OCI-LY1 (cell line): ENCODE measurements at regions not wholly inside any gene's neighbourhood (a gene's known extent, or its start where the extent isn't known, plus 50 kb on each side); places are given as distances from the start of the nearest gene placed in this dataset.
"Not testable (repeated sequence)": the region's sequence is repeated elsewhere in the genome, so short reads cannot be mapped to it uniquely, and the experiment has no call there.

Source experiments
- EZH2 ChIP-seq: fragments of 200-600 bp; sonication (generic), shearing (Covaris generic); IDR thresholded peaks from 2 replicates; pipeline ENCODE4 v1.8.0; 2017; ENCODE audit warnings: borderline replicate concordance, mixed run types, mild to moderate bottlenecking, antibody characterized with exemption, low read length, moderate library complexity, mixed read lengths
- TF ChIP-seq, protein P1 (sequence below): fragments of 200-600 bp; sonication (generic), shearing (Covaris generic); IDR thresholded peaks from 2 replicates; pipeline ENCODE4 v1.5.1; 2017; ENCODE audit warnings: mild to moderate bottlenecking, antibody characterized with exemption, low read length, moderate library complexity, mixed read lengths

GRCh38 chr2:144970410-144970809 lies 450.5 kb upstream of the ZEB2 start:
- TF ChIP-seq, protein P1, sequence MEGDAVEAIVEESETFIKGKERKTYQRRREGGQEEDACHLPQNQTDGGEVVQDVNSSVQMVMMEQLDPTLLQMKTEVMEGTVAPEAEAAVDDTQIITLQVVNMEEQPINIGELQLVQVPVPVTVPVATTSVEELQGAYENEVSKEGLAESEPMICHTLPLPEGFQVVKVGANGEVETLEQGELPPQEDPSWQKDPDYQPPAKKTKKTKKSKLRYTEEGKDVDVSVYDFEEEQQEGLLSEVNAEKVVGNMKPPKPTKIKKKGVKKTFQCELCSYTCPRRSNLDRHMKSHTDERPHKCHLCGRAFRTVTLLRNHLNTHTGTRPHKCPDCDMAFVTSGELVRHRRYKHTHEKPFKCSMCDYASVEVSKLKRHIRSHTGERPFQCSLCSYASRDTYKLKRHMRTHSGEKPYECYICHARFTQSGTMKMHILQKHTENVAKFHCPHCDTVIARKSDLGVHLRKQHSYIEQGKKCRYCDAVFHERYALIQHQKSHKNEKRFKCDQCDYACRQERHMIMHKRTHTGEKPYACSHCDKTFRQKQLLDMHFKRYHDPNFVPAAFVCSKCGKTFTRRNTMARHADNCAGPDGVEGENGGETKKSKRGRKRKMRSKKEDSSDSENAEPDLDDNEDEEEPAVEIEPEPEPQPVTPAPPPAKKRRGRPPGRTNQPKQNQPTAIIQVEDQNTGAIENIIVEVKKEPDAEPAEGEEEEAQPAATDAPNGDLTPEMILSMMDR = not testable (repeated sequence)
- not testable (repeated sequence) for TF ChIP-seq EZH2
